OCI-LY1 (cell line): ENCODE measurements at regions not wholly inside any gene's neighbourhood (a gene's known extent, or its start where the extent isn't known, plus 50 kb on each side); places are given as distances from the start of the nearest gene placed in this dataset.

Experiments used
- EZH2 ChIP-seq: fragments of 200-600 bp; sonication (generic), shearing (Covaris generic); IDR thresholded peaks from 2 replicates; pipeline ENCODE4 v1.8.0; 2017; ENCODE audit warnings: borderline replicate concordance, mixed run types, mild to moderate bottlenecking, antibody characterized with exemption, low read length, moderate library complexity, mixed read lengths
- TF ChIP-seq, protein P1 (sequence below): fragments of 200-600 bp; sonication (generic), shearing (Covaris generic); IDR thresholded peaks from 2 replicates; pipeline ENCODE4 v1.5.1; 2017; ENCODE audit warnings: mild to moderate bottlenecking, antibody characterized with exemption, low read length, moderate library complexity, mixed read lengths

- TF ChIP-seq, protein P1, sequence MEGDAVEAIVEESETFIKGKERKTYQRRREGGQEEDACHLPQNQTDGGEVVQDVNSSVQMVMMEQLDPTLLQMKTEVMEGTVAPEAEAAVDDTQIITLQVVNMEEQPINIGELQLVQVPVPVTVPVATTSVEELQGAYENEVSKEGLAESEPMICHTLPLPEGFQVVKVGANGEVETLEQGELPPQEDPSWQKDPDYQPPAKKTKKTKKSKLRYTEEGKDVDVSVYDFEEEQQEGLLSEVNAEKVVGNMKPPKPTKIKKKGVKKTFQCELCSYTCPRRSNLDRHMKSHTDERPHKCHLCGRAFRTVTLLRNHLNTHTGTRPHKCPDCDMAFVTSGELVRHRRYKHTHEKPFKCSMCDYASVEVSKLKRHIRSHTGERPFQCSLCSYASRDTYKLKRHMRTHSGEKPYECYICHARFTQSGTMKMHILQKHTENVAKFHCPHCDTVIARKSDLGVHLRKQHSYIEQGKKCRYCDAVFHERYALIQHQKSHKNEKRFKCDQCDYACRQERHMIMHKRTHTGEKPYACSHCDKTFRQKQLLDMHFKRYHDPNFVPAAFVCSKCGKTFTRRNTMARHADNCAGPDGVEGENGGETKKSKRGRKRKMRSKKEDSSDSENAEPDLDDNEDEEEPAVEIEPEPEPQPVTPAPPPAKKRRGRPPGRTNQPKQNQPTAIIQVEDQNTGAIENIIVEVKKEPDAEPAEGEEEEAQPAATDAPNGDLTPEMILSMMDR = no peak
- no peak for TF ChIP-seq EZH2
Observed at GRCh38 chr10:90321132-90321816, 536.6 kb downstream of the HTR7 start.
